Suprapubic skin (tissue), 4 donors: ENCODE measurements at regions not wholly inside any gene's neighbourhood (a gene's known extent, or its start where the extent isn't known, plus 50 kb on each side); places are given as distances from the start of the nearest gene placed in this dataset.

Experiments used
- EP300 ChIP-seq: sonication (generic); formaldehyde crosslinking; IDR thresholded peaks from one replicate; pipeline ENCODE4 v1.6.1; 2017; ENCODE audit warnings: antibody characterized with exemption
- POLR2AphosphoS5 ChIP-seq, 3 donors: sonication (generic); formaldehyde crosslinking; IDR thresholded peaks; one replicate each; pipeline ENCODE4 v1.6.1; 2017; ENCODE audit warnings: antibody characterized with exemption in 3 of 3
- TF ChIP-seq, protein P1 (sequence below), 2 donors: fragments of 200-600 bp in 1 of 2; fragments of 450-650 bp in 1 of 2; sonication (generic) in 1 of 2; IDR thresholded peaks; one replicate each; pipeline ENCODE4 v1.5.1; 2016 to 2019; ENCODE audit warnings: antibody characterized with exemption in 2 of 2, mild to moderate bottlenecking in 1 of 2, moderate library complexity in 1 of 2

DNA sequence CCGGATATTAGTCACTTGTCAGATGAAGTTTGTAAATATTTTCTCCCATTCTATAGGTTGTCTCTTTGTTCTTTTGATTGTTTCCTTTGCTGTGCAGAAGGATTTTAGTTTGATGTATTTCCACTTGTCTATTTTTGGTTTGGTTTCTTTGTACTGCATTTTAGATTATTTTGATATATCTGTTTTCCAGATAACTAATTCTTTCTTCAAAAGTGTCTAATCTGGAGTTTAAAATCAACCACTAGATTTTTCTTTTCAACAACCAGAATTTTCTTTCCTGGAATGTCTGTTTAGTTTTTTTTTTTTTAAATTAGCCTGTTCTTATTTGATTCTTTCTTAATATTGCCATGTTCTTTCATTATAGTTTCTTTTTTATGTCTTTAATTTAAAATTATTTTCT lies 116.8 kb upstream of the INHBA start:
- TF ChIP-seq, protein P1, sequence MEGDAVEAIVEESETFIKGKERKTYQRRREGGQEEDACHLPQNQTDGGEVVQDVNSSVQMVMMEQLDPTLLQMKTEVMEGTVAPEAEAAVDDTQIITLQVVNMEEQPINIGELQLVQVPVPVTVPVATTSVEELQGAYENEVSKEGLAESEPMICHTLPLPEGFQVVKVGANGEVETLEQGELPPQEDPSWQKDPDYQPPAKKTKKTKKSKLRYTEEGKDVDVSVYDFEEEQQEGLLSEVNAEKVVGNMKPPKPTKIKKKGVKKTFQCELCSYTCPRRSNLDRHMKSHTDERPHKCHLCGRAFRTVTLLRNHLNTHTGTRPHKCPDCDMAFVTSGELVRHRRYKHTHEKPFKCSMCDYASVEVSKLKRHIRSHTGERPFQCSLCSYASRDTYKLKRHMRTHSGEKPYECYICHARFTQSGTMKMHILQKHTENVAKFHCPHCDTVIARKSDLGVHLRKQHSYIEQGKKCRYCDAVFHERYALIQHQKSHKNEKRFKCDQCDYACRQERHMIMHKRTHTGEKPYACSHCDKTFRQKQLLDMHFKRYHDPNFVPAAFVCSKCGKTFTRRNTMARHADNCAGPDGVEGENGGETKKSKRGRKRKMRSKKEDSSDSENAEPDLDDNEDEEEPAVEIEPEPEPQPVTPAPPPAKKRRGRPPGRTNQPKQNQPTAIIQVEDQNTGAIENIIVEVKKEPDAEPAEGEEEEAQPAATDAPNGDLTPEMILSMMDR (IDR thresholded peaks at IDR 0.05) = no peak
- no peak for TF ChIP-seq POLR2AphosphoS5 (IDR thresholded peaks at IDR 0.05)
- no peak for TF ChIP-seq EP300
